Tibial nerve (tissue), 4 donors: ENCODE measurements at regions not wholly inside any gene's neighbourhood (a gene's known extent, or its start where the extent isn't known, plus 50 kb on each side); places are given as distances from the start of the nearest gene placed in this dataset.

Experiments used
- EP300 ChIP-seq, 2 donors: sonication (generic); formaldehyde crosslinking; IDR thresholded peaks; one replicate each; pipeline ENCODE4 v1.6.1; 2017; ENCODE audit warnings: antibody characterized with exemption in 2 of 2, mild to moderate bottlenecking in 1 of 2
- TF ChIP-seq, protein P1 (sequence below), 5 experiments: fragments of 200-600 bp in 3 of 5; fragments of 450-650 bp in 2 of 5; sonication (generic) in 3 of 5; IDR thresholded peaks; one replicate each; pipeline ENCODE4 v1.5.1; 2016 to 2019; ENCODE audit warnings: antibody characterized with exemption in 5 of 5, mild to moderate bottlenecking in 3 of 5, moderate library complexity in 2 of 5

DNA sequence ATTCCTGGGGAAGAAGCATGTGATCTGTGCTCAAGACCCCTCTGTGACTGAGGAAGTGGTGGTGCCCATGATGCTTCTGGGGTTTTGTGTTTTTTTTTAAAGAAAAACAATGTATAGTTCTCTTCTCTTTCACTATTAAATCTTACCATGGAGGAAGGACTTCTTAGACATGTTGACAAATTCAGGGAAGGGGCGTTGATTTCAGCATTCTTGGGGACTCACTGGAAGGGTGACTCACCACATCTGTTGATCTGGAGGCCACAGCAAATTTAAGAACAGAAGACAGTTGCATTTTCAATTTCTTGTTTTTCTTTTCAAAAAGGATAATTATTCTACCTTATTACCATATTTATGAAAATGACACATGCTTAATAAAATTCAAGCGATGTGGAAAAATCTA lies 152.9 kb upstream of the RTL1 start:
- no peak for TF ChIP-seq EP300 (IDR thresholded peaks at IDR 0.05)
- TF ChIP-seq, protein P1, sequence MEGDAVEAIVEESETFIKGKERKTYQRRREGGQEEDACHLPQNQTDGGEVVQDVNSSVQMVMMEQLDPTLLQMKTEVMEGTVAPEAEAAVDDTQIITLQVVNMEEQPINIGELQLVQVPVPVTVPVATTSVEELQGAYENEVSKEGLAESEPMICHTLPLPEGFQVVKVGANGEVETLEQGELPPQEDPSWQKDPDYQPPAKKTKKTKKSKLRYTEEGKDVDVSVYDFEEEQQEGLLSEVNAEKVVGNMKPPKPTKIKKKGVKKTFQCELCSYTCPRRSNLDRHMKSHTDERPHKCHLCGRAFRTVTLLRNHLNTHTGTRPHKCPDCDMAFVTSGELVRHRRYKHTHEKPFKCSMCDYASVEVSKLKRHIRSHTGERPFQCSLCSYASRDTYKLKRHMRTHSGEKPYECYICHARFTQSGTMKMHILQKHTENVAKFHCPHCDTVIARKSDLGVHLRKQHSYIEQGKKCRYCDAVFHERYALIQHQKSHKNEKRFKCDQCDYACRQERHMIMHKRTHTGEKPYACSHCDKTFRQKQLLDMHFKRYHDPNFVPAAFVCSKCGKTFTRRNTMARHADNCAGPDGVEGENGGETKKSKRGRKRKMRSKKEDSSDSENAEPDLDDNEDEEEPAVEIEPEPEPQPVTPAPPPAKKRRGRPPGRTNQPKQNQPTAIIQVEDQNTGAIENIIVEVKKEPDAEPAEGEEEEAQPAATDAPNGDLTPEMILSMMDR (IDR thresholded peaks at IDR 0.05), result no peak
